ENCODE measurements at regions not wholly inside any gene's neighbourhood (a gene's known extent, or its start where the extent isn't known, plus 50 kb on each side); places are given as distances from the start of the nearest gene placed in this dataset.

DNA sequence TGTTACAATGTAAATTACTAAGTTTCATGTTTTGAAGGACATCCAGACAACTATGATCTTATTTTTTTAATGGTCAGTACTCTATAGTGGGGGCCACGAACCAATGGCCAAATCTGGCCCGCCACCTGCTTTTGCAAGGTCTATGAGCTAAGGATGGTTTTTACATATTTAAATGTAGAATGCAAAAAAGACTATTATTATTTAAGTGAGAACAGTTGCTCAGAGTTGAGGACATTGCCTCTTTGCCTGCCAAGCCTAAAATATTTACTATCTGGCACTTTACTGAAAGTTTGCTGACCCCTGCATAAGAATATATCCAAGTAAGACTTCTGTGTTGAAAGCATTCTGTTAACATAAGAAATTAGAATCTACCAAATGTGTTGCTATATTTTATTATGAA is 163.7 kb upstream of the MDFIC2 start:
- TF ChIP-seq, protein P1, sequence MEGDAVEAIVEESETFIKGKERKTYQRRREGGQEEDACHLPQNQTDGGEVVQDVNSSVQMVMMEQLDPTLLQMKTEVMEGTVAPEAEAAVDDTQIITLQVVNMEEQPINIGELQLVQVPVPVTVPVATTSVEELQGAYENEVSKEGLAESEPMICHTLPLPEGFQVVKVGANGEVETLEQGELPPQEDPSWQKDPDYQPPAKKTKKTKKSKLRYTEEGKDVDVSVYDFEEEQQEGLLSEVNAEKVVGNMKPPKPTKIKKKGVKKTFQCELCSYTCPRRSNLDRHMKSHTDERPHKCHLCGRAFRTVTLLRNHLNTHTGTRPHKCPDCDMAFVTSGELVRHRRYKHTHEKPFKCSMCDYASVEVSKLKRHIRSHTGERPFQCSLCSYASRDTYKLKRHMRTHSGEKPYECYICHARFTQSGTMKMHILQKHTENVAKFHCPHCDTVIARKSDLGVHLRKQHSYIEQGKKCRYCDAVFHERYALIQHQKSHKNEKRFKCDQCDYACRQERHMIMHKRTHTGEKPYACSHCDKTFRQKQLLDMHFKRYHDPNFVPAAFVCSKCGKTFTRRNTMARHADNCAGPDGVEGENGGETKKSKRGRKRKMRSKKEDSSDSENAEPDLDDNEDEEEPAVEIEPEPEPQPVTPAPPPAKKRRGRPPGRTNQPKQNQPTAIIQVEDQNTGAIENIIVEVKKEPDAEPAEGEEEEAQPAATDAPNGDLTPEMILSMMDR (IDR thresholded peaks at IDR 0.05; ENCODE audit: insufficient read depth, low read length, poor library complexity, severe bottlenecking): no peak
- no peak for TF ChIP-seq EZH2phosphoT487 (conservative IDR thresholded peaks at IDR 0.05; ENCODE audit: low read length)

Data from SU-DHL-6 (cell line).